NK-92 treated with Interleukin-12 subunit alpha and Interleukin-12 subunit beta, amount 100 ng/mL, for 24 hours (cell line): ENCODE measurements at regions not wholly inside any gene's neighbourhood (a gene's known extent, or its start where the extent isn't known, plus 50 kb on each side); places are given as distances from the start of the nearest gene placed in this dataset.
"Not testable (repeated sequence)": the region's sequence is repeated elsewhere in the genome, so short reads cannot be mapped to it uniquely, and the experiment has no call there.

ENCODE experiments used
- DNase-seq: peaks from one replicate; lab custom pipeline; 2025; lab: John Stamatoyannopoulos, UW

- DNase-seq, result no peak
Measured at GRCh38 chr10:130351466-130352290, 215.5 kb downstream of the GLRX3 start.

GRCh38 chr10:130352291-130352645 is 216.1 kb downstream of the GLRX3 start:
- no peak for DNase-seq

GRCh38 chr10:130353928-130354572 is 217.9 kb downstream of the GLRX3 start:
- DNase-seq, result no peak

GRCh38 chr10:130354573-130354954 is 218.4 kb downstream of the GLRX3 start:
- no peak for DNase-seq

GRCh38 chr10:130354976-130355795 is 219.0 kb downstream of the GLRX3 start:
- DNase-seq, result no peak

- not testable (repeated sequence) for DNase-seq
Measured at GRCh38 chr10:130356429-130356828, 220.2 kb downstream of the GLRX3 start.

- DNase-seq, result no peak
Measured at GRCh38 chr10:130357226-130357625, 221.0 kb downstream of the GLRX3 start.

GRCh38 chr10:130357951-130358350 is 221.8 kb downstream of the GLRX3 start:
- no peak for DNase-seq

GRCh38 chr10:130358981-130359650 is 222.9 kb downstream of the GLRX3 start:
- DNase-seq, result no peak

- DNase-seq, result no peak
Measured at GRCh38 chr10:130359711-130360110, 223.5 kb downstream of the GLRX3 start.

GRCh38 chr10:130360826-130361311 is 224.7 kb downstream of the GLRX3 start:
- no peak for DNase-seq

GRCh38 chr10:130361351-130362105 is 225.3 kb downstream of the GLRX3 start:
- DNase-seq, result no peak

GRCh38 chr10:130362308-130362761 is 226.1 kb downstream of the GLRX3 start:
- DNase-seq, result no peak

GRCh38 chr10:130363051-130363450 is 226.9 kb downstream of the GLRX3 start:
- DNase-seq, result no peak

- DNase-seq, result no peak
Measured at GRCh38 chr10:130363899-130364445, 227.8 kb downstream of the GLRX3 start.

- no peak for DNase-seq
Measured at GRCh38 chr10:130364631-130365411, 228.6 kb downstream of the GLRX3 start.

- DNase-seq, result no peak
Measured at GRCh38 chr10:130368761-130369560, 232.8 kb downstream of the GLRX3 start.

- no peak for DNase-seq
Measured at GRCh38 chr10:130369645-130370381, 233.6 kb downstream of the GLRX3 start.
